Stimulated activated CD4-positive, alpha-beta T cell treated with anti-CD3 and anti-CD28 coated beads, Interleukin-1b, Interleukin-23, amount 100 ng/mL, for 4 hours (primary cell): ENCODE measurements at regions not wholly inside any gene's neighbourhood (a gene's known extent, or its start where the extent isn't known, plus 50 kb on each side); places are given as distances from the start of the nearest gene placed in this dataset.

ENCODE experiments used
- DNase-seq, 2 donors: peaks; one replicate each; pipeline ENCODE4 v3.0.0-alpha.2; 2020; ENCODE audit warnings: low read depth in 2 of 2

DNA sequence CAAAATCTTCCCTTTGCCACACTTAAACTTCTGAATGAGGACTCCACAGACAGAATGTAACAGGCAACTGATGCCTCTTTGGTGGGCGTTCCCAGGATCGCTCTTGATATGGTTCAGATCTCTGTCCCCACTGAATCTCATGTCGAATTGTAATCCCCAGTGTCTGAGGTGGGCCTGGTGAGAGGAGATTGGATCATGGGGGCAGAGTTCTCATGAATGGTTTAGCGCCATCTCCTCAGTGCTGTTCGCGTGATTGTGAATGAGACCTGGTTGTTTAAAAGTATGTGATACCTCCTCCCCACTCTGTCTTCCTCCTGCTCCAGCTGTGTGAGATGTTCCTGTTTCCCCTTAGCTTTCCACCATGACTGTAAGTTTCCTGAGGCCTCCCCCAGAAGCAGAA, 111.1 kb upstream of the SLC66A3 start:
- no peak for DNase-seq

GRCh38 chr2:11045294-11045693, 110.0 kb upstream of the SLC66A3 start:
- DNase-seq, result no peak

DNA sequence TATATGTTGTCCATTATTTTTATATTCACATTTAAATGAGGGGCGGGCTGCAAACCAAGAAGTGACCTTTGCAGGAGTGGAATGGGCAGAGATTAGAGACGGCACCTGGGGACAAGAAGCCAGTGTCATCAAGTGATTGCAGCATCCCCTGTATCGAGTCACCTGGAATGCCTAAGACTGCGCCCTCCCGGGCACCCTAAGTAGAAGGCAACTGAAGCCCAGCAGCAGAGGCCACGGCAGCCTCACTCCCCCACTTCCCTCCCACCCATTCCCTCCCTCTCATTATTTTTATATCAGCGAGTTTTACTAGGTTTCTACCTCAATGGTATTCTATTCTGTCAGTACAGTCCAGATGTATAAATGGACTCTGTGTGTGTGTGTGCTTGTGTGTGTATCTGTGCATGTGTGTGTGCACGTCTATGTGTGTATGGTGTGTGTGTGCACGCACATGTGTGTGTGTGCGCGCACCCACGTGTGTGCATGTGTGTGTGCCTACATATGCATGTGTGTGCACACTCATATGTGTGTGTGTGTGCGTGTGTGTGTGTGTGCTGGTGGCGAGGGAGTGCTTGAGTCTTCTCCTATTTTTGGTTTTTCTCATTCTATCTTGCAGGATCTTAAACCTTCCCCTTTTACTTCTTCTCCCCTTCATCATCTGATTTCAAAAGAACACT, 106.8 kb upstream of the SLC66A3 start:
- no peak for DNase-seq

- DNase-seq, result no peak
Observed at GRCh38 chr2:11050565-11050964, 104.7 kb upstream of the SLC66A3 start.

GRCh38 chr2:11051280-11051679, 104.0 kb upstream of the SLC66A3 start:
- no peak for DNase-seq

DNA sequence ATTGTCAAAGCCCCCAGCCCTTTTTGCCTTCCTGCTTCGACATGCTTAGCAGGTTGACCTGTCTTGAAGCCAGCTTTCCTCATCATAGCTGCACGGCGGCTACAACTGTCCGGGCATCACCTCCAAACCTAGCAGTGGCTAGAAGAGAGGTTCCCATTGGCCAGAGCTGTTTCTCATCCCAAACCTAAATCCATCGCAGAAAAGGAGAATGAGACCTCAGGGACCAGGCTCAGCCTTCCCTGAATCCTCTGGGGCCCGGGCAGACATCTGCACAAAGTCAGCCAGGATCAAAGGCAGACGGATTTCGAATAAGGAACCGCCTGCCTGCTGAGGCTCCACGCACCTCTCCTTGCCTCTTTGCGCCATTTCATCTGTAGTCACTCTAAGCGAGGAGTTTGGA, 101.7 kb upstream of the SLC66A3 start:
- DNase-seq, result no peak

DNA sequence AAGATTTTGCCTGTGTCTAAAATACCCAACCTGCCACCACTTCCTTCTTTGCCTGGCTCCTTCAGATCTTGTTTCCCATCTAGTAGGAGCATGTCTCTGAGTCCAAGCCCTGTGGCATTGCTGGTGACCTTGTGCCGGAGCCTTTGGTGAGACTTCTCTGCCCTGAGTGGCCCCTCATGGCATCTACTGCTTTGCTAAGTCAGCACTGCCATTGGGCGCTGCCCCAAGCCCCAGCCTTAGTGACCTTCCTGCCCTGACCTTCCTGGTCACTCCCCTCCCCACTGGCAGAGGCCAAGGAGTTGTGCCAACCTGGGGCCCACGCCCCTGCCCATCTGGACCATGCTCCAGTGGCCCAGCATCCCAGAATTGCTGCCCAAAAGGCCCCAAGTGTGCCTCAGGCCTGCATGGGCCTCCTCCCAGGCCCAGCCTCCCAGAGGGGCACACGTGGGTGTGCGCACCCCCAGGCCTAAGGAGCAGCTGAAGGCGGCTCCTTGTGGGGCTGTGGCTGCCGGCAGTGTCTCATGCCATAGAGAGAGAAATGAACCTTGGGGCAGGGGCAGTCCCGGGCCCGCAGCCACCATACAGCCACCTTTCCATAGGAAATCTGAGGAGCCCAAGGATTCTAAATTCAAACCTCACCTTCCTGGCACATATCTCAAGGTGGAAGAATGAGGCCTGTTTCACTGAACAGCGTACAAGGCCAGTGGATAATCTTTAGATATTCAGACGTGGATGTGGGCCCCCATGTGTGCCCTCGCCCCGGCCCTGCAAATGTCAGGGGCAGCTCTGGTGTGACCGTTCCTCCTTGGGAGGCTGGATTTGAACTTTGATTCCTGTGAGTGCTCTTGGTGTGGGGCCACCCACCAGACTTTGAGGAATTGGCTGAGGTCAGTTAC, 100.2 kb upstream of the SLC66A3 start:
- no peak for DNase-seq

DNA sequence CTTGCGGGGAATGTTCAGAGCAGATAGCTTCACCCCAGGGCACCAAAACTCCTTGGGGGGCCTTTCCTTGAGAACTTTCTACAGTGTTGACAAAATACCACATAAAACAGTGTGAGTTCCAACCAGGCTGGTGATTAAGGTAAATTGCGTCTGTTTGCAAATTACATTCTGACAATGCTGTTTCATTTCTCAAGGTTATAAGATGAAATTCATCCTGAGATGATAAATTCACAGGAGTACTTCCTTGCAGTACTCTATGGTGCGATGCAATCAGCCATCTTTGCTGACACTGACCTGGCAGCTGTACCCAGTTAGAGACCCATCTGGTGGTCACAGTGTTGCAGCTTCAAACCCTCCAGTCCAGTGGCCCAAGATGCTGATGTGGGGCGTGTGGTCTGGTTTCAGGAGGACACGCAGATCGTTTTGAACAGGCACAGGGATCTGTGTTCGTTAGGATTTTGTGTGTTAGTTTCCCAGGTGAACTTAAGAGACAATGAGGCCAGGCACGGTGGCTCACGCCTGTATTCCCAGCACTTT, 99.5 kb upstream of the SLC66A3 start:
- DNase-seq, result no peak

DNA sequence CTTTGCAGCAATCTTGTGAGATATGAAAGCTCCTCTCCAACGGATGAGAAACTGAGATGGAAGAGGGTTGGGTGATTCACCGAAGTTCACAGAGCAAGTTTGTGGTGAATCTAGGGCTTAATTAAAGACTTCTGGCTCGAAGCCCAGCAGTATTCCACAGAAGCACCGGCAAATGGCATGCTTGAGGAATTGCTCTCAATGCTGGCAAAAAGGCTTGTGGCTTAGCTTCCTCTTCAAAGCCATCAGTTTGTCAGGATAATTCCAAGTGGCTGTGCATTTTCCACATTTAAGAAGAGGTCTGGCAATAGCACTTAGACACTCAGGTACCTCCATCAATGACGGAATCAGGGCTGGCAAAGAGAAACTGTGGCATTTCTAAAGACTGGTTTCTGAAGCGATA, 98.7 kb upstream of the SLC66A3 start:
- no peak for DNase-seq

- no peak for DNase-seq
Observed at GRCh38 chr2:11057031-11057430, 98.2 kb upstream of the SLC66A3 start.

DNA sequence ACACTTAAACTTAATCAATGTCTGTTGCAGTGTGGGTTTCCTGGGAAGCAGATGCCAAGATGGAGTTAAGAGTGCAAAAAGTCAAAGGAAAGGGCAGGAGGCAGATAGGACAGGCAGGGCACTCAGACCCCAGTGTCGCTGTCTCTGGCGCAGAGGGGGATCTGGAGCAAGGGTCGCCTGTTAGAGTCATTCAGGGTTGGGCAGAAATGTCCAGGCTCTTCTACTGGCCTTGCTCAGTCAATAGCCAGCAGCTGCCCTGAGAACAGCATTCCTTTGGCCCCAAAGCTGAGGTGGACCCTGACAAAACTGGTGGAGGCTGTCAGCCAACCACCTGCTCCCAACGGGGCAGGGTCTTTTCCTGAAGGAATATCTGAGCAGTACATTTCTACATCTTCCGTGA, 97.1 kb upstream of the SLC66A3 start:
- no peak for DNase-seq

- no peak for DNase-seq
Observed at GRCh38 chr2:11060376-11061169, 94.7 kb upstream of the SLC66A3 start.

- DNase-seq, result no peak
Observed at GRCh38 chr2:11065833-11066485, 89.3 kb upstream of the SLC66A3 start.

DNA sequence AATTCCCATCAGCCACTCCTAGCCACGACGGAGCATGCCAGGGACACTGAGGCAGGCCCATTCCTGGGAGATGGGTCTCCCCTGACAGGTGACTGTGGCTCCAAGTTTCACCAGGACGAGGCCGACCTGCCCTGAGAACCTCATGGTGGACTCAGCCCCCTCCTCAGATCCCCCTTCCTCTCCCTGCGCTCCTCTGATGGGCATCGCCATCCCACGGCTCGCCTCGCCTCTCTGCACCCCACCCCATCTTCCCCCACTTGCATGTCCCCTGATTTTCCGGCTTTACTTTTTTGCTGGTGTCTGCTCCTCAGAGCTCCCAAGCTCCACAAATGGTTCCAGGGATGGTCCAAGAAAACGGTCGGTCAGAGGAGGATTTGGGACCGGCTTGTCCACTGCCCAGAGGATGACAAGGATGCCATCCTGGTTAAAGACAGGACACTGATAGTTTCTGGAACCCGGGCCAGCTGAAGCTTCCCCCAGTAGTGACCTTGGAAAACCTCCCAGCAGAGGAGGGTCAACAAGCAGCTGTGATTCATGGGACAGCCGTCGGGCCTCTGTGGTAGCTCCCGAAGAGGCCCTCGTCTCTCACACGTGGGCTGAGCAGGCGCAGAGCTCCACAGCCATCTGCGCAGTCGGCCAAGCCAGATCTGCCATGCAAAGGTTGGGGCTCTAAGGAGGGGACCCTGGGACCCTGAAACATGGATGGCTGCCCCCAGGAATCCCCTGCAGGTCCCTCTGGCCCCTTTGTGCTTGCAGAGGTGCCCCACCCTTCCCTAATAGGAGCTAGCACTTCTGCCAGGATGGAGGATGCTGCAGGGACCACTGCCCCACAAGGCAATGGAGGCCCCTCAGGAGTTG, 87.8 kb upstream of the SLC66A3 start:
- no peak for DNase-seq

DNA sequence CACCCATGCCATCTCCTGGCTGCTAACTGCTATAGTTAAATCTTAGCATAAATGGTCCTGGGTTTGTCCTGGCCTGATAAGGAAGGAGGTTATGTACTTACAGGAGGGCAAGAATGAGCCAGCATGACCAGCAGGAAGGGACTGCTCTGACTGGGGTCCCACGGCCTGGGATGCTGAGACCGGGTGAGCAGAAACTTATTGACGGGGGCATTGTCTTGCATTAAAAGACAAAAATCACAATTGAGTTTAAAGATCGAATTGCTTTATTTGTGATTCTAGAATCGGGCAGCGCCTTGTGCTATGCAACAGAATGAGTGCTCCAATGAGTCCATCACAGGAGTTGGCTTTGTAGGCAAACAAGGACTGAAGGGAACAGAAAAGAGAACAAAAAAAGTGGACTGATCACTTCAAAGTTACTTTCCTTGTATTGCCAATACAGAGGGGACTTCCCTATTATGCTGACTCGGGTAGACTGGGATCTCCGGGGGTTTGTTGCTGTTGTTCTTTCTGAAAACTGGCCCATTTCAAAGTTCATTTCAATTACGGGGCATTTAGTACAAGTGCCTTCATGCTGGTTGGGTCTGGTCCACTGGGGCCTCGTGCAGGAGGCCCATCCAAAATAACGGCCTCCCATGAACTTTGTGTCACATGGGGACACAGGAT, 87.1 kb upstream of the SLC66A3 start:
- DNase-seq, result no peak

- no peak for DNase-seq
Observed at GRCh38 chr2:11068856-11069526, 86.3 kb upstream of the SLC66A3 start.

GRCh38 chr2:11069566-11070185, 85.6 kb upstream of the SLC66A3 start:
- no peak for DNase-seq

GRCh38 chr2:11071211-11071610, 84.1 kb upstream of the SLC66A3 start:
- no peak for DNase-seq

- no peak for DNase-seq
Observed at GRCh38 chr2:11071939-11072338, 83.3 kb upstream of the SLC66A3 start.
